Ecto neural progenitor cell (in vitro differentiated cells): ENCODE measurements at regions not wholly inside any gene's neighbourhood (a gene's known extent, or its start where the extent isn't known, plus 50 kb on each side); places are given as distances from the start of the nearest gene placed in this dataset.

Experiments used
- DNase-seq: peaks from one replicate; pipeline ENCODE4 v3.0.0-alpha.2; 2018; ENCODE audit warnings: low spot score

GRCh38 chr9:80066931-80067330, 495.2 kb downstream of the TLE4 start:
- peak; percentile 58 for DNase-seq

- no peak for DNase-seq
Measured at GRCh38 chr9:80062567-80062966, 490.8 kb downstream of the TLE4 start.

GRCh38 chr9:80061940-80062339, 490.2 kb downstream of the TLE4 start:
- DNase-seq, result no peak

GRCh38 chr9:80061096-80061495, 489.3 kb downstream of the TLE4 start:
- DNase-seq, result no peak

GRCh38 chr9:80059979-80060378, 488.2 kb downstream of the TLE4 start:
- no peak for DNase-seq

GRCh38 chr9:80059191-80059590, 487.4 kb downstream of the TLE4 start:
- DNase-seq, result no peak

- DNase-seq, result no peak
Measured at GRCh38 chr9:80052830-80053229, 481.1 kb downstream of the TLE4 start.

- DNase-seq, result no peak
Measured at GRCh38 chr9:80049096-80049782, 477.5 kb downstream of the TLE4 start.

GRCh38 chr9:80046481-80046880, 474.7 kb downstream of the TLE4 start:
- no peak for DNase-seq

GRCh38 chr9:80041821-80042220, 470.1 kb downstream of the TLE4 start:
- no peak for DNase-seq

- no peak for DNase-seq
Measured at GRCh38 chr9:80040457-80040856, 468.7 kb downstream of the TLE4 start.

GRCh38 chr9:80030801-80031200, 459.0 kb downstream of the TLE4 start:
- no peak for DNase-seq

GRCh38 chr9:80028501-80028900, 456.7 kb downstream of the TLE4 start:
- no peak for DNase-seq

GRCh38 chr9:80025796-80026520, 454.2 kb downstream of the TLE4 start:
- DNase-seq, result no peak

- no peak for DNase-seq
Measured at GRCh38 chr9:80025131-80025530, 453.4 kb downstream of the TLE4 start.

GRCh38 chr9:80020530-80020929, 448.8 kb downstream of the TLE4 start:
- DNase-seq, result no peak

- DNase-seq, result no peak
Measured at GRCh38 chr9:80020056-80020455, 448.3 kb downstream of the TLE4 start.

- no peak for DNase-seq
Measured at GRCh38 chr9:80013891-80014290, 442.1 kb downstream of the TLE4 start.

- DNase-seq, result no peak
Measured at GRCh38 chr9:80012557-80013330, 441.0 kb downstream of the TLE4 start.

GRCh38 chr9:80009204-80009603, 437.4 kb downstream of the TLE4 start:
- DNase-seq, result no peak

GRCh38 chr9:80004714-80005113, 432.9 kb downstream of the TLE4 start:
- DNase-seq, result no peak

- DNase-seq, result no peak
Measured at GRCh38 chr9:79990536-79990935, 418.8 kb downstream of the TLE4 start.

GRCh38 chr9:79989079-79989478, 417.3 kb downstream of the TLE4 start:
- no peak for DNase-seq
